Hematopoietic multipotent progenitor cell treated with erythropoietin and hydrocortisone succinate and interleukin-3 and kit ligand, for 17 days (in vitro differentiated cells): ENCODE measurements at regions not wholly inside any gene's neighbourhood (a gene's known extent, or its start where the extent isn't known, plus 50 kb on each side); places are given as distances from the start of the nearest gene placed in this dataset.
"Not testable (repeated sequence)": the region's sequence is repeated elsewhere in the genome, so short reads cannot be mapped to it uniquely, and the experiment has no call there.

Source experiments
- DNase-seq: peaks from one replicate; pipeline ENCODE4 v3.0.0-alpha.2; 2015; ENCODE audit warnings: low spot score

GRCh38 chr10:44745920-44746319 lies 165.2 kb upstream of the TMEM72 start:
- no peak for DNase-seq

- no peak for DNase-seq
Observed at GRCh38 chr10:44747593-44748172, 163.5 kb upstream of the TMEM72 start.

- no peak for DNase-seq
Observed at GRCh38 chr10:44749151-44749550, 162.0 kb upstream of the TMEM72 start.

- no peak for DNase-seq
Observed at GRCh38 chr10:44752451-44753441, 158.4 kb upstream of the TMEM72 start.

GRCh38 chr10:44754355-44754754 lies 156.8 kb upstream of the TMEM72 start:
- DNase-seq, result not testable (repeated sequence)

- DNase-seq, result no peak
Observed at GRCh38 chr10:44755481-44755880, 155.7 kb upstream of the TMEM72 start.

GRCh38 chr10:44756216-44756615 lies 154.9 kb upstream of the TMEM72 start:
- DNase-seq, result no peak

- DNase-seq, result no peak
Observed at GRCh38 chr10:44757551-44758205, 153.5 kb upstream of the TMEM72 start.

GRCh38 chr10:44759122-44759521 lies 152.0 kb upstream of the TMEM72 start:
- no peak for DNase-seq

GRCh38 chr10:44760513-44760912 lies 150.6 kb upstream of the TMEM72 start:
- no peak for DNase-seq

GRCh38 chr10:44761076-44761475 lies 150.1 kb upstream of the TMEM72 start:
- DNase-seq, result no peak

GRCh38 chr10:44763331-44763730 lies 147.8 kb upstream of the TMEM72 start:
- DNase-seq, result no peak

- DNase-seq, result no peak
Observed at GRCh38 chr10:44765299-44765698, 145.8 kb upstream of the TMEM72 start.

- no peak for DNase-seq
Observed at GRCh38 chr10:44766631-44767030, 144.5 kb upstream of the TMEM72 start.

- no peak for DNase-seq
Observed at GRCh38 chr10:44769450-44769849, 141.7 kb upstream of the TMEM72 start.

GRCh38 chr10:44771233-44771995 lies 139.7 kb upstream of the TMEM72 start:
- DNase-seq, result no peak

GRCh38 chr10:44773565-44773964 lies 137.6 kb upstream of the TMEM72 start:
- DNase-seq, result no peak

GRCh38 chr10:44774676-44775401 lies 136.3 kb upstream of the TMEM72 start:
- DNase-seq, result no peak

- DNase-seq, result no peak
Observed at GRCh38 chr10:44775402-44775741, 135.8 kb upstream of the TMEM72 start.

GRCh38 chr10:44776181-44776580 lies 135.0 kb upstream of the TMEM72 start:
- DNase-seq, result no peak

GRCh38 chr10:44779511-44779910 lies 131.6 kb upstream of the TMEM72 start:
- no peak for DNase-seq

- no peak for DNase-seq
Observed at GRCh38 chr10:44780426-44780825, 130.7 kb upstream of the TMEM72 start.
